Gastroesophageal sphincter (tissue), 3 donors: ENCODE measurements at regions not wholly inside any gene's neighbourhood (a gene's known extent, or its start where the extent isn't known, plus 50 kb on each side); places are given as distances from the start of the nearest gene placed in this dataset.

ENCODE experiments used
- CTCF ChIP-seq, 4 experiments: fragments of 200-600 bp in 2 of 4; fragments of 450-650 bp in 2 of 4; sonication (generic) in 1 of 4; IDR thresholded peaks; one replicate each; pipeline ENCODE4 v1.5.1; 2017 to 2019; ENCODE audit warnings: antibody characterized with exemption in 4 of 4, mild to moderate bottlenecking in 2 of 4, moderate library complexity in 2 of 4
- POLR2A ChIP-seq, 2 donors: fragments of 450-650 bp; IDR thresholded peaks; one replicate each; pipeline ENCODE4 v1.6.1; 2017; ENCODE audit warnings: antibody characterized with exemption in 2 of 2, mild to moderate bottlenecking in 2 of 2, moderate library complexity in 1 of 2
- POLR2AphosphoS5 ChIP-seq: sonication (generic); formaldehyde crosslinking; IDR thresholded peaks from one replicate; pipeline ENCODE4 v1.6.1; 2017; ENCODE audit warnings: antibody characterized with exemption

- no peak for TF ChIP-seq CTCF (IDR thresholded peaks at IDR 0.05)
- no peak for TF ChIP-seq POLR2AphosphoS5
- TF ChIP-seq POLR2A (IDR thresholded peaks at IDR 0.05), result no peak
Measured at GRCh38 chr6:153624528-153624927, 414.5 kb upstream of the OPRM1 start.
